Stromal cell of bone marrow (primary cell): ENCODE measurements at regions not wholly inside any gene's neighbourhood (a gene's known extent, or its start where the extent isn't known, plus 50 kb on each side); places are given as distances from the start of the nearest gene placed in this dataset.

Experiments
- DNase-seq: peaks from one replicate; pipeline ENCODE4 v3.0.0-alpha.2; 2012; ENCODE audit warnings: low read depth

DNA sequence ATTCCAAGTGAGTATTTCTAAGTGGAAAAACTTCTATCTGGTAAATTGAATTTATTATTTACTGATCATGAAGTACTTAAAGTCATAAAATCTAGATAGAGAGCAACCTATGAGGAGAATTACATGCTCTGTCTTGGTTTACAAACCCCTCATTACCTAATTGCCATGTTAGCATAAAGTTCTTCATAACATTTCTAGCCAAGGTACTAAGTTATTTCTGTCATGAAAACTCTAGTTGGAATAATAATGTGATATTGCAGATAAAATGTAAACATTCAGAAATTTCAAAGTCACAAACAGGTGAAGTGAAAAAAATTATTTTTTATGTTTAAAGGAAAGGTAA is 228.6 kb downstream of the TTLL7 start:
- DNase-seq: no peak

DNA sequence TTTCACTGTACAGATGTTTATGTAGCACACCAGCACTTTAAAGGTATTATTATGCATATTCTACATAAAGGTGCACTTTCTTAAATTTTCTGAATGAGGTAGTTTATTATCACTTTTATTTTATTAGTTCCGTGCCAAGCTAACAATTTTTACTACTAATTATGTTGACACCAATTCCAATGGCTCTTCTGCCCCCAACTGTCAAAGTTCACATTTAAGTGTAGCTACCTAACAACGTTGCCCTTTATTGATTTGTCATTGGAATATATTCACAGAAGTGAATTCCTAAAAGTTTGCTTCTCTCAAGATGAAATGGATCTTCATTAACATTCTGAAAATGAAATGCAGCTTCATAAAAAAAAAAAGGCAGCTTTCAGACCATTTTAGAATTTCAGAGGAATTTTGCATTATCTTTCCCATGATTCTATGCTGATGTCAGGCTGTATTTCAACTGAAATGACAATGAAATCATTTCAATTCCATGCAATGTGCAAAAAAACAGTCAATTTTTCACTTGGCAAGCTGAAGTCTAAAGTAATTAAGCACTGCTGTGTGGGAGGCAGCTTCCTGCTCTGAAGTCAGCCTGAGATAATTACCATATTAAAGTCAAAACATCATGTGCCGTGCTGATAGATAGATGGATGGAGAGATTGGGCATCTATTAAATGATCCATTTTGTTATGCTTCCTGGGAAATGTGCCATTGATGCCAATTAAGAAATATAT is 229.2 kb downstream of the TTLL7 start:
- no peak for DNase-seq

DNA sequence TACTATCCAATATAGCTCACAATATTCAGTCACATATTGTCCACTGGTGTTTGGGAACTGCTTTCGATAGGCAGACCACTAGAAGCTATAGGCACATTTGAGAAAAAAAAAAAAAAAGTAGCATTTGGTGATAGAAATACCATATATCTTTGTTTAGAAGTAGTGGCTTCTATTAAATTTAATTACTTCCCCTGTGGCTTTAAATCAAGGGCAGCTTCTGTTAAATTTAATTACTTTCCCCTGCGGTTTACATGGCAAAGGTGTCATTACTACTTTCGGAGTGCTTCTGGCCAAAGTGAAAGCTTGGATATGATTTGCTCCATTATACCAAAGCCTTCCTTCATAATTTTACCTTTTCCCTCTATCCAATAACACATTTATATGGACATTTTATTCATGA is 229.9 kb downstream of the TTLL7 start:
- no peak for DNase-seq

DNA sequence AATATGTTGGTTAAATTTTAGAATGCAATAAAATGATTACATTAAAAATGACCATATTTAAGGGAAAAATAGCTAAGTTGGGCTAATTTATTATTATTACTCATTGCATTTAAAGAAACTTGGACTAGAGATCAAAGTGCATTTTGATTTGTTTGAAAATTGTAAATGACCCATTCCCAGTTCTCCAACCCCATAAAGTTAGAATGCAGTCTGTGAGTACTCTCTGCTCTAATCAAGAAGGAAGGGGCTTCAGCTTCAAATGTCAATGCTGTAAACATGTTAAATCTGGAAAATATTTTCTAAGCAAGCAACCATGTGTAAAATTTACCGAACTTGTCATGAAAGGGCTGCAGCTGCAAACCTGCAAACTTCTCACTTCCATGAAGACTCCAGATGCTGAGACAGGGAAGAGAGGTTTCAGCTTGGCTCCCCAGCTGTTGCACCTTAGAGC is 232.7 kb downstream of the TTLL7 start:
- DNase-seq: no peak

DNA sequence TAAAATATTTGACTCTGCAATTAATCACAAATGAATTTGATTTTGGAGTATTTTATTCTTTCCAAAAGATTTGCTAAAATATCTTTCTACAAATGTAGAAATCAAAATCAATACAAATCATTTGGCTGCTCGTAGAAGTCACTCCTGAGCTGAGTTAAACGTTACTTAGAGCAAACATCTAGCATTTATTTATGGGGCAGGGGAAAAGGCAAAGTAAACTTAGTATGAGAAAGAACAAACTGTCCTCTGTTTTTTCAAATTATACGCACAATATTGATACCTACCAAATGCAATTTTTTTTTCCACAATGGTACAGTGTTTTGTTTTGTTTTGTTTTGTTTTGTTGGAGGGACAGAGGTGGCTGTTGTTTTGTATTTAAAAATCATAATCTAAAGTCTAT is 233.8 kb downstream of the TTLL7 start:
- DNase-seq: no peak

DNA sequence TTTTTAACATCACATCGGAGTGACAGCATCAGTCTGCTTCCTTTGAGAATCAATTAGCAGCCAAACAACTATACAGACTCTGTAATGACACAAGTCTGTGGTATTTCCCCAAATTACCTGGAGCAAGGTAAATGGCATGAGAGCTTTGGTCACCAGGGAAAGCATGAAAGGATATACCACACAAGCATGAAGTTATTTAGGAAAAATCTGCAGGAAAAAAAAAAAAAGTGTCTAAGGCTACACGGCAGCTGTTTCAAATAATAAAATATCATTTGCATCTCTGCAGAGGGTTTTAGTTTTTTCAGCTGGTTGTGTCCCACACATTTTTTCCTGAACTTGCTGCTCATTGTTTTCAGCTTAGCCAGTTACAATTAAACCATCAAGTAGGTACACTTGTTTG is 234.7 kb downstream of the TTLL7 start:
- DNase-seq: no peak

DNA sequence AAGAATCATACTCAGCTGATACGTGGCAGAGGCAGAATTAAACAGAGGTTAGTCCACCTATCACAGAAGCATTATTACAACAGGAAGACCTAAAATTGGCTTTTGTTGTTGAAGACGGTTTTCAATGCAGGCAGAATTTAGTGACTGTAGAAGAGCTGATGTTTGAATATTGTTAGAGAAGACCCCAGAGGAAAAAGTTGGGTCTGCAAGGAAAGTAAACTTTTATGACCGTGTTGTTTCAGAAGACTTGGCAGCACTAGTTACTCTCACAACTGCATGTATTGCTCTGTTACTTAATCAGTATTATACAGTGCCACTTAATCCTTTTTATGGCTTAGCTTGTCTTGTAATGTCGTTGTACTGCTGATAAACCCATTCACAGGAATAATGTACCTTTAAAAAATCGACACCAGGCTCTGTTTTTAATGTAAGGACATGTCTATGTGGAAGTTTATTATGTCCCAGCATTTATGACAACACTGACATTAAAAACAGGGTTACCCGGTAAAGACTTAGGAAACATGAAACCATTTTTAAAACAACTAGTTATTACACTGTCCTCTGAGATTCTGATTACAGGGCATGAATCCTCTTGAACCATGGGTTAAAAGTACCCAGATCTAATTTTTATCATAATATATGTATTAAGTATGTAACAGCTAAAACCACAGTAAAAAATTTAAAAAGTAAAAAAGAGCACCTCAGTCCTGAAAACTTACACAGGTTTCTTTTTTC is 235.4 kb downstream of the TTLL7 start:
- DNase-seq: no peak

DNA sequence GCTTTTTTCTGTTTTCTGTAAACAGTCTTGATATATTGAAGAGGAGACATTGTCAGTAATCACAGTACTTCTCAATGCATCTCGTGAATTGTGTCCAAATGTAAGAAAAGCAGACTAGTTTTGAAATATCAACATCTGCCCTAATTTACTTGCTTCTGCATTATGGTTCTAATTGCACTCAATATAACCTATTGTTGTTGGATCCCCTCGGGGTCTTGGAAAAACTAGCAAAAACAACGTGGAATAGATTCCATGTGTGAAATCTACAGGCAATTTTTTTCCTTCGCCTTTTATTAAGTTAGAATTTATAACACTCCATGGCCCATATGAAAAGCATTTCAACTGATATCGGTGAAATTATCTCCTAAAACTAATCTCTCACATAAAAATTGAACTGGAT is 236.5 kb downstream of the TTLL7 start:
- no peak for DNase-seq

DNA sequence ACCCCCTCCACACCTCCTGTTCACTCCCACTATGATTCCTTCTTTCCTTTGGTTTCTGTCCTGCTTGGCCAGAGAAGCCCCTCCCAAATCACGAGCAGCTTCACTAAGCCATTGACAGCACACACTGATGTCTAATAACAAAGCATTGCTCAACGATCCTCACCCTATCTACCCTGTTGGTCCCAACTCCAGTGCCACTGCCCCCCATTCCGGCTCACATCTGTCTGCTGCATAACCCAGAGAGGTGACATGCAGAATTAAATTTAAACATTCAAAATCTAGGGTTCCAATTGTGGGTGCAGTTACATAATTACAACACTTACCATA is 236.9 kb downstream of the TTLL7 start:
- no peak for DNase-seq

DNA sequence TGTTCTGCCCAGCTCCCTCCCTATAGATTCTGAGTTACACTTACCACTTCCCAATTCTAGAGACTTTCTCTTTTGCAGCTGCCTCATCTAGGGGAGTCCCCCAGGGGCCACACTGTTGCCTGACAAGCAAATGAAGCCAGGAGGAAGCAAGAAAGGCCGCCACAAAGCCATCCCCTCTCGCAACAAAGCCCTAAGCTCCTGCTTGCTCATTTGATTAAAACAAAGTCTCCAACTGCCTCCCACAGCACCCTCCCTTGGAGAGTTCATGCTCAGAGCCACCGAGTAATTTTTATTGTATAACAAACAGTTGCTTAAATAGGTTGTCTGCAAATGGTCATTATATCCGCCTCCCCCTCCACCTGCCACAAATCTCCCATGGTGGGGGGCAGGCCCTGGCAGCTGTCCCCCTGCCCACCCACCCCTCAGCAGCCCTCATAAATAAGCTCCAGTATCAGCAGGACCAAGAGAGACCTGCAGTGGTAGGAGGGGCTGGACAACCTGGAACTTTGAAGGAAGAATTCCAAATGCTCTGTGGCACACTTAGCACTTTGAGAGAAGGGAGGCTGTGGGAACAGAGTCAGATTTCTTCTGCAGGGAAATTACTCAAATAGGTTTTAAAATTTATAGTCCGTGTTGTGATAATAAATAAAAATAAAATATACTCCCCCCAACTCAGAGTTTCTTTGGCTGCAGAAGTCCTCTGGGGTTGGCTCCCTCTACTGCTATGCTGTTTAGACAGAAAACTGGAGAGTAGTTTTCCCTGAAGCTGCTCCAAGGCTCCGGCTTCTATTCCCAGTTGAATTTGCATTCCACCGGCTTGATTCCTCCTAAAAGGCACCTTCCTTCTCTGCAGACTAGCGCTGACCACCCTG is 237.5 kb downstream of the TTLL7 start:
- DNase-seq: no peak

DNA sequence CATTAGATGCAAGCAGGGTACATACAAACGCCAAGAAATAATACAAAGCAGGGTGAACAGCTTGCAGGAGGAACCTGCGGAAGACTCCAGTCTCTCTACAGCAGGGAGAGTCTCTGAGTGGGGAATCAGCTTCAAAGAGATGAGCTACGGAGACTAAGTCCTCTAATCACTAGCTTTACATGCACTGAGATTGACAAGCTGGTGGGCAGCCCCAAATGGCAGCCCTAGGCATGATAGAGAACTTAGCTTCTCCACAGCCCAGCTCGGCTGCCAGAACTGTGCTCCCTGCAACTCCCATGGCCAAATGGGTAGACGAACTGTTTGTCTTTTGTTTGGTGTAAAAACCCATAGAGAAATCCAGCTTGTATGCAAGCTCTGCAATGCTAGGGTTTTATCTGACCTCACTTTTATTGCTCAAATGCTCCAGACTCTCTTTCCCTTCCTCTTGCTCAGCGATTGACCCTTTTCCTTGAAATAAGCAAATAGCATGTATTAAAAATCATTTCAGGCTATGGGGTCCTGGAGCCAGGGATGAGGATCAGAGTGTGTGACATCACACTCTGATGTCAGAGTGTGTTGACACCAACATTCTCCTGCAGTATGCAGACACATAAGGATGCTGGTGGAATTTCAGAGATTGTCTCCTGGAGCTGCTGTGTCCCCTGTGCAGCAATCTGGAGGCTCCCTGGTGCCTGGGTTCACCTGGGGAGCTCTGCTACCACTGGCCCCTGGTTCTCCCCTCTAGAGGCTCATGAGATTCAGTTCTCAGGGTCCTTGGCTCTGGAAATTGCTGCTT is 238.5 kb downstream of the TTLL7 start:
- DNase-seq: no peak

DNA sequence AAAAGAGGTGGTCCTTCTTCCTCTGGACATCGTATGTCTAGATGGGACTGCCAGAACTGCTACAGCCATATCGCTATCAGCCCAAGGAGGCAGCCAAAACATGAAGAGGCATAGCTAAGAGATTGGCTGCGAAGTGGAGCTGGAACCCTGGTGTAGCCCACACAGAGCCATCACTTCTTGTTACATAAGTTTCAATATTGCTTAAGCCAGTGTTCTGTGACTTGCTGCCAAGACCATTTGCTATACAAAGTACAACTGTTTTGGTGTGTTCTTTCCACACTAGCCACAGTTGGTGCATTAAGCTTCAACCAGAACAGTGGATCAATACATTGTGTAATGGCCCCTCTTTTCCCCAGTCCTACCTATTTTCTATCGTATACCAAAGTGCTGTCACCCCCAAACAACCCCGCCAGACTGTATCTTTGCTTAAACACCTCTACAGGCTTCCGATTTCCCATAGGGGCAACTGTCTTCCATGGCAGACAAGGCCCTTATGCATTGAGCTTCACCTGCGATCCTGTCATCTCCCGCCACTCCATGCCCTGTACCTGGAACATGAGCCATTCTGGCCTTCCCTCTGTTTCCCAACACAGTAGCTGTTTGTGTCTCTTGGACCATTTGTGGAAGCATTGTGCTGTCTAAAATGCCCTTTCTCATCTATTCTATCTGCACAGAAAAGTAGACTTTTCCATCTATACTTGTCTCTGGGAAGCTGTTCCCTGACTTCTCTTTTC is 241.8 kb downstream of the TTLL7 start:
- no peak for DNase-seq

DNA sequence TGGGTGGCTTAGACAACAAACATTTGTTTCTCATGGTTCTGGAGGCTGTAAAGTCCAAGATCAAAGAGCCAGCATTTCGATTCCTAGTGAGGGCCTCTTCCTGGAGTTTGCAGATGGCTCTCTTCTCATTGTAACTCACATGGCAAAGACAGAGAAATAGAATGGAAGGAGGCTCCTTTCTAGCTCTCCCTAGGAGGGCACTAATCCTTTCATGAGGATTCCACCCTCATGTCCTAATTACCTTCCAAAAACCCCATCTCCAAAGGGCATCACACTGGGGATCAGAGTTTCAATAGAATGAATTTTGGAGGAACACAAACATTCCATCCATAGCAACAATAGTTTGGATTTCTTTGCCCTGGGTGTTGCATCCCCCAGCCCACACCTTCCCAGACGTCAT is 247.3 kb downstream of the TTLL7 start:
- no peak for DNase-seq

DNA sequence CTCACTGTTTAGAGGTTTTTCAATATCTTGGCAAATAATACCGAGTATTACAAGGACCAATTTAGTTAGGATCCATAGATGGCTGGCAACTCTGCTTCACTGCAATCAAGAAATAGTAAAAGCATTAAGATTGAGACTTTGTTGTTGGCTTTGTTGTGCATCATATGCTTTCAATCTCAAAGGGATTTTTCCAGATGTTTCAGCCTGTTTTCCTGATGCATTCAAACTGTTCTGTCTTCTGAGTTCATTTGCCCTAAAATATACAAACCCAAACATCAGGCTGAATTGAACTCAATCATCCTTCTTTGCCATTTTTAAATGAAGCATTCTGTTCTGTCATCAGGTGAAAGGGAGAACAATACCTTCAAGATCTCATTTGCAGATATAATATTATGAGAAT is 248.7 kb downstream of the TTLL7 start:
- no peak for DNase-seq

DNA sequence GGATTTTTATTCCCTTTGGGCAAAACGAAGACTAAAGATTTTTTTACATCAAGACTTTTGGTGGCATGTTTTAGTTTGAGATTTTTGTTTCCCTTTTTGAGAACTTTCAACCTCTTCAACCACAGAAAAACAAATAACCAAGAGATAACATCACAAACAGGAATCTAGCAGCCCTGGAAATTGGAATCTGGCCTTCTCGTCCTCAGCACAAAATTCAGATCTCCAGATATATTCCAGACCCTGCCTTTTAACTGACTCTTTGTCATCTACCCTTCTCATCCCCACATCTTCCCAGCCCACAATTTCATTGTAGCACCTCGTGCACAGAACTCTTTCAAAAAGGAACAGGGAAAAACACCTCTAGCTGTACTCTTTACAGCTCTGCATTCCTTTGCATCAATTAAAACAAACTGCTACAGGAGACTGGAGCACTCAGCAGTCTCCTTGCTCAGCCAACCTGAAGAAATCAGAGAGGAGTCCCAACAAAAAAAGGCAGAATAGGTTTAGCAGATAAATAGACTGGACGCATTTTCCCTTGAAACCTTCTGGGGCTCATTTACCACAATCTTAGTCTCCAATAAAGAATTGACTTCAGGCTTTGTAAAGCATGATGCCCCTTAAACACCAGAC is 251.0 kb downstream of the TTLL7 start:
- no peak for DNase-seq

DNA sequence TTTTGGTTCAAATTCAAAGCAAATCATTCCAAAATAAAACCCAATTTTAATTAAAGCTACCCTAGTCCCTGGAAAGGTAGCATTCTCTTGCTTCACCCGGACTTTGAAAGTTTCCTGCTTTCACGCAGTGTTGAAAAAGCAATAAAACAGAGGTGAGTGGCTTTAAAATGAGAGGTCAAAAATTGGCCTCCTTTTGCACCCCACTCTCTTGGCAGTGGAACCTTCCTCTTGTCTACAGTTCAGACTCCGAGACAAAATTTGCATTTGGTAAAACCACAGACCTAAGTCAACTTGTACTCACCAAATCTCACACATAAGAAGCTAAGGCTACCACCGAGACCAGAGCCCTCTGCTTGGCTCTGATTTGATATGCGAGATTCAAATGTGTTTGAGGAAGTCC is 252.7 kb downstream of the TTLL7 start:
- no peak for DNase-seq

DNA sequence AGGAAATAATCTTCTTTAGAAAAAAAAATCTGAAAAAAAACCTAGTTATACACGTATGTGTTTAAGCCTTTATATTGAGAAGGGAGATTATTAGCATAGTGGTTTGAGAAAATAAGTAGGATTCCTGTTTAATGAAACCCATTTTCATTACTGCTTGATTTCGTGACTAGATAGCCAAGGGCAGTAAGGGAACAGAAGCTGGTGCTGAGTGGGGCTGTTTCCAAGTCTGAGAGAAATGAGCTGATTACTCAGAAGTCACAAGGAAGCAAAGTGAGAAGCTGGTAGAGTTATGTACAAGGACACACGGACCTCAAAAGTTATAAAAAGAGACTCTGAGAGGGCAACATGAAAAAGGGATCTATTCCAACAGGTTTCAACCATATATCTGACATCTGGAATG is 256.5 kb downstream of the TTLL7 start:
- peak; percentile 6 for DNase-seq

DNA sequence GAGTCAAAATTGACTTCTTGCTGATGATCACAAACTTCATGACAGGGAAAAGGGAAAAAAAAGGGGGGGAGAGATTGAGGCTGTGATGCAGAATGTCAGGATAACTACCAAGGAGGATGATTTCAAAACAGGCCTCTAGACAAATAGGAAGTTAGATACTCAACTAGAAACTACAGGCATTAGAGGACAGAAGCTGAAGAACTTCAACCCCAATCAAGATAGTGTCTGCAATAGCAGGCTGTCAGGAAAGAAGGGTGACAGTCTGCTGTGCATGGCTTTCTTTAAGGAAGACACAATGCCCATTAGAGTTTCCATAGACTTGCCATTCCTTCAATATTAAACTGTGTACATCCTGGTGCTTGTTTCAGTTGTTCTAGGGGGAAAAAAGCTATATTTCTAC is 257.2 kb downstream of the TTLL7 start:
- no peak for DNase-seq

DNA sequence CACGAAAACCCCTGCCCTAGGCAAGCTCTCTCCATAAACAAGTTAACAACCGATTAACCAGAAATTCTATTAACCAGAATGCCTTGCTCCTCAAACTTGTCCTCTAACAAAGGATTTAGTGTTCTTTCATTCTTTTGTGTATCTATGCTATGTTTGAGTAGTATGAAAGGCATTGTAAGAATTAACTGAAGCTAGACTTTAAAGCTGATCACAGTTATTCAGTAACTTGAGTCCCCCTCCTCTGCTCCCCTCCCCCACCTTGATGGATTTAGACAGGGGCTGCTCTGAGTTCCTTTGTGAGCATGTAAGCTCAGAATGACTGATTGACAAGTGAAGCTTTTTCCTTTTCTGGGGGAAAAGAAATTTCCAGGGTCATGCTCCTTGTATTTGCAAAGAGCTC is 257.6 kb downstream of the TTLL7 start:
- DNase-seq: no peak

DNA sequence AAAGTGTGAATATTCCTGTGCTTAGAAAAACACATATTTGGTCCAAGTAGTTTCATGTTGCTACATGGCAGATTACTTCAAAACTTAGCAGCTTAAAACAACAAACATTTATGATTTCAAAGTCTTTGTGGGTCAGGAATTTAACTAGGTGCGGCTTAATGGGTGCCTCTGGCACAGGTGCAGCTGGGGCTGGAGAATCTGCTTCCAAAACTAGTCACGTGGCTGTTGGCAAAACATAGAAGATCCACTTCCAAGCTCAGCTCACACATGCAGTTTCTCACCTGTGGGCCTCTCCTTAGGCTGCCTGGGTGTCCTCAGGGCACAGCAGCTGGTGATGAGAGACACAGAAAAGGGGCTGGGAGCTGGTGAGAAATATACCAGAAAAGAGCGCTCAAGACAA is 263.4 kb downstream of the TTLL7 start:
- DNase-seq: no peak

DNA sequence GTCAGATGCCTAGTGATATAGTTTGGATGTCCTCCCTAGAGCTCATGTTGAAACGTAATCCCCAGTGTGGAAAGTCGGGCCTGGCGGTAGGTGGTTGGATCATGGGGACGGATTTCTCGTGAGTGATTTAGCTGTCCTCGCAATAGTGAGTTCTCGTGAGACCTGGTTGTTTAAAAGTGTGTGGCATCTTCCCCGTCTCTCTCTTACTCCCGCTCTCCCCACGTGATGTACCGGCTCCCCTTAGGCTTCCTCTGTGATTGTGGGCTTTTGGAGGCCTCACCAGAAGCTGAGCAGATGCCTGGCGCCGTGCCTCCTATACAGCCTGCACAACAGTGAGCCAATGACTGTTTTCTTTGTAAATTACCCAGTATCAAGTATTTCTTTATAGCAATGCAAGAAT is 264.5 kb downstream of the TTLL7 start:
- no peak for DNase-seq
